WTC11 (cell line): ENCODE measurements at regions not wholly inside any gene's neighbourhood (a gene's known extent, or its start where the extent isn't known, plus 50 kb on each side); places are given as distances from the start of the nearest gene placed in this dataset.

Experiments used
- ATAC-seq: fragments of 200-7000 bp; cut with Tn5 transposase; 2 replicates; pipeline ENCODE4 v1.10.0; 2021; ENCODE audit warnings: mild to moderate bottlenecking, moderate library complexity
- CTCF ChIA-PET: fragments of 300-600 bp; sonication (Branson Sonifier 250); formaldehyde crosslinking; loops from one replicate; lab custom pipeline; 2021; ENCODE audit warnings: antibody characterized with exemption; lab: Charles Lee
- POLR2A ChIA-PET: fragments of 350-600 bp; sonication (Branson Sonifier 250); formaldehyde crosslinking; loops from one replicate; lab custom pipeline; 2021; ENCODE audit warnings: antibody characterized with exemption; lab: Charles Lee
- DNase-seq: peaks from one replicate; pipeline ENCODE4 v3.0.0; 2021; ENCODE audit warnings: low spot score
- H3K27ac Mint-ChIP-seq: 2 replicates; pipeline ENCODE4 v1.8.0; 2021; ENCODE audit warnings: mixed read lengths
- H3K27me3 Mint-ChIP-seq: 2 replicates; pipeline ENCODE4 v1.8.0; 2021; ENCODE audit warnings: low read depth, mild to moderate bottlenecking, moderate library complexity, mixed read lengths
- H3K36me3 Mint-ChIP-seq: 2 replicates; pipeline ENCODE4 v1.8.0; 2021; ENCODE audit warnings: mixed read lengths
- H3K4me1 Mint-ChIP-seq: 2 replicates; pipeline ENCODE4 v1.8.0; 2022; ENCODE audit warnings: mixed read lengths
- H3K4me3 Mint-ChIP-seq: 2 replicates; pipeline ENCODE4 v1.8.0; 2021; ENCODE audit warnings: mild to moderate bottlenecking, moderate library complexity, mixed read lengths
- H3K9me3 Mint-ChIP-seq: 2 replicates; pipeline ENCODE4 v1.8.0; 2021; ENCODE audit warnings: mixed read lengths
- HMGA2 ChIP-seq: fragments of 250-450 bp; sonication (Bioruptor Pico); IDR thresholded peaks from 2 replicates; pipeline ENCODE4 v1.4.0; 2021; ENCODE audit warnings: mild to moderate bottlenecking, moderate library complexity
- KAT7 ChIP-seq: sonication (generic); formaldehyde crosslinking; IDR thresholded peaks from 2 replicates; pipeline ENCODE4 v1.8.1; 2023; ENCODE audit warnings: missing genetic modification reagents, mild to moderate bottlenecking, borderline replicate concordance
- NR1H2 ChIP-seq: sonication (generic); formaldehyde crosslinking; IDR thresholded peaks from 2 replicates; pipeline ENCODE4 v1.9.0; 2021; ENCODE audit warnings: mild to moderate bottlenecking, moderate library complexity, missing genetic modification reagents
- PRRX2 ChIP-seq: fragments of 250-450 bp; sonication (Bioruptor Pico); IDR thresholded peaks from 2 replicates; pipeline ENCODE4 v1.8.0; 2021; ENCODE audit warnings: mild to moderate bottlenecking
- RELA ChIP-seq: sonication (generic); formaldehyde crosslinking; IDR thresholded peaks from 2 replicates; pipeline ENCODE4 v1.8.1; 2022; ENCODE audit warnings: missing genetic modification reagents, mild to moderate bottlenecking, borderline replicate concordance
- SMAD4 ChIP-seq: sonication (generic); formaldehyde crosslinking; IDR thresholded peaks from 2 replicates; pipeline ENCODE4 v1.8.0; 2022; ENCODE audit warnings: mild to moderate bottlenecking, missing genetic modification reagents
- SOX15 ChIP-seq: fragments of 250-450 bp; sonication (Bioruptor Pico); IDR thresholded peaks from 2 replicates; pipeline ENCODE4 v1.9.0; 2021; ENCODE audit warnings: mild to moderate bottlenecking
- TCF7 ChIP-seq: sonication (generic); formaldehyde crosslinking; IDR thresholded peaks from 2 replicates; pipeline ENCODE4 v1.8.0; 2022; ENCODE audit warnings: mild to moderate bottlenecking, low read depth, missing genetic modification reagents, moderate library complexity
- TEAD4 ChIP-seq: sonication (generic); formaldehyde crosslinking; IDR thresholded peaks from 2 replicates; pipeline ENCODE4 v1.8.0; 2022; ENCODE audit warnings: mild to moderate bottlenecking, missing genetic modification reagents
- ZNF121 ChIP-seq: sonication (generic); formaldehyde crosslinking; IDR thresholded peaks from 2 replicates; pipeline ENCODE4 v1.8.0; 2023; ENCODE audit warnings: missing genetic modification reagents
- ZNF671 ChIP-seq: fragments of 250-450 bp; sonication (Bioruptor Pico); IDR thresholded peaks from 2 replicates; pipeline ENCODE4 v1.8.0; 2021; ENCODE audit warnings: mild to moderate bottlenecking
- TF ChIP-seq, protein P1 (sequence below): sonication (generic); formaldehyde crosslinking; conservative IDR thresholded peaks from 2 replicates; pipeline ENCODE4 v1.8.1; 2022; ENCODE audit warnings: mild to moderate bottlenecking, missing genetic modification reagents
- TF ChIP-seq, protein P2 (sequence below): sonication (generic); formaldehyde crosslinking; IDR thresholded peaks from 2 replicates; pipeline ENCODE4 v1.8.1; 2022; ENCODE audit warnings: low read depth, mild to moderate bottlenecking, moderate library complexity, missing genetic modification reagents, borderline replicate concordance
- TF ChIP-seq, protein P3 (sequence below): sonication (generic); formaldehyde crosslinking; IDR thresholded peaks from 2 replicates; pipeline ENCODE4 v1.8.1; 2023; ENCODE audit warnings: mild to moderate bottlenecking, moderate library complexity, missing genetic modification reagents
- TF ChIP-seq, protein P4 (sequence below): sonication (generic); formaldehyde crosslinking; IDR thresholded peaks from 2 replicates; pipeline ENCODE4 v1.8.1; 2023; ENCODE audit warnings: mild to moderate bottlenecking, missing genetic modification reagents, borderline replicate concordance
- TF ChIP-seq, protein P5 (sequence below): sonication (generic); formaldehyde crosslinking; IDR thresholded peaks from 2 replicates; pipeline ENCODE4 v1.8.0; 2023; ENCODE audit warnings: missing genetic modification reagents

DNA sequence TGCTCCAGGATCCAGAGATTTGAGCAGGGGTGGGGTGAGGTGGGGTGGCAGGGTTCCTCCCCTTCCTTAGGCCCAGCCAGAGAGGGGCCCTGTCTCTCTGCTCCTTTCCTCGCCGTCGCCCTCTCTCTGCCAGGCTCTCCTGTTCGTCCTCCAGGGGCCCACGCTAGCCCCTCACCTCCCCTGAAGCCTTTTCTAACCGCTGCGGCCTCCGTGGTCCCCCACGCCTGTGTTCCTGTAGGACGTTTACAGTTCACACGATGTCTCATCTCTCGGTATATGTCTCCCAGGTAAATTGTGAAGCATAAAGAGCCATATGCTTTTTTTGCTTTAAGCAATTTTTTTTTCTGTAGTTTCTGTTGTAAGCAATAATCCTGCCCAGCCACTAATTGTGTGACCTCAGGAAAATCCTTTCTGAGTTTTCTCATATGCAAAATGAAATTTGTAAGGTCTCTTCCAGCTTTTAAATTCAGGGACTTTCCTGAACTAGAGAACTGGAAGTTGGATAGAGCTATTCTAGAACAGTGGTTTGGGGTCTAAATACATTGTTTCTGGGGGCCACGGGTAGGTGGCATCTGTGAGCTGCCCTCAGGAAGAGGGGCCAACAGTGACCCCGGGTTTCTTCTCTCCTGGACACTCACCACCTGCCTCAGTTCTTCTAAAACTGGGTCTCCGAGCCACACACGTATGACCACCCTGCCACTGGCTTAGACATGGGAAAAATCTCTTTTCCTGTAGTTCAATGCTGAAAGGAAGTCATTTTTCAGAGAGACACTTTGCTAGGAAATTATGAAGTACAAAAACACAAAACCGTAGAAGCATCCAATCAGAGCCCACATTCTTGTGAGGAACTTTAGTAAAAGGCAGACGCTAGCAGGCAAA lies 50.2 kb upstream of the ZNF366 start:
- ChIA-PET CTCF (interaction anchor here (1.1 to 1.6 kb wide), 4 partner anchors 34 to 260 kb away, joined by 3 to 6 read pairs (median 4); no protein-coding TSS in a partner anchor), POLR2A (no interaction called here)
- ATAC-seq: peak; percentile 38

More for the DNA sequence above, 50.2 kb upstream of the ZNF366 start:
- peaks cover 73% of the 10 kb centered on the region for H3K4me1 Mint-ChIP-seq
- peak overlapping the region; percentile 73 for H3K4me3 Mint-ChIP-seq
- DNase-seq: no peak
- H3K27me3 Mint-ChIP-seq: no peaks in the 10 kb centered on the region
- H3K36me3 Mint-ChIP-seq: no peaks in the 10 kb centered on the region
- no peak for TF ChIP-seq NR1H2 (CRISPR knock-in tag)
- TF ChIP-seq, protein P1, sequence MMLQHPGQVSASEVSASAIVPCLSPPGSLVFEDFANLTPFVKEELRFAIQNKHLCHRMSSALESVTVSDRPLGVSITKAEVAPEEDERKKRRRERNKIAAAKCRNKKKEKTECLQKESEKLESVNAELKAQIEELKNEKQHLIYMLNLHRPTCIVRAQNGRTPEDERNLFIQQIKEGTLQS: no peak
- TF ChIP-seq, protein P2, sequence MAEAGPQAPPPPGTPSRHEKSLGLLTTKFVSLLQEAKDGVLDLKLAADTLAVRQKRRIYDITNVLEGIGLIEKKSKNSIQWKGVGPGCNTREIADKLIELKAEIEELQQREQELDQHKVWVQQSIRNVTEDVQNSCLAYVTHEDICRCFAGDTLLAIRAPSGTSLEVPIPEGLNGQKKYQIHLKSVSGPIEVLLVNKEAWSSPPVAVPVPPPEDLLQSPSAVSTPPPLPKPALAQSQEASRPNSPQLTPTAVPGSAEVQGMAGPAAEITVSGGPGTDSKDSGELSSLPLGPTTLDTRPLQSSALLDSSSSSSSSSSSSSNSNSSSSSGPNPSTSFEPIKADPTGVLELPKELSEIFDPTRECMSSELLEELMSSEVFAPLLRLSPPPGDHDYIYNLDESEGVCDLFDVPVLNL: no peak
- TF ChIP-seq PRRX2: no peak
- 0 out of 2 replicates have a peak, but pooled peaks have one; percentile 11 for TF ChIP-seq KAT7 (CRISPR knock-in tag)
- TF ChIP-seq TCF7 (CRISPR knock-in tag): no peak
- TF ChIP-seq, protein P3, sequence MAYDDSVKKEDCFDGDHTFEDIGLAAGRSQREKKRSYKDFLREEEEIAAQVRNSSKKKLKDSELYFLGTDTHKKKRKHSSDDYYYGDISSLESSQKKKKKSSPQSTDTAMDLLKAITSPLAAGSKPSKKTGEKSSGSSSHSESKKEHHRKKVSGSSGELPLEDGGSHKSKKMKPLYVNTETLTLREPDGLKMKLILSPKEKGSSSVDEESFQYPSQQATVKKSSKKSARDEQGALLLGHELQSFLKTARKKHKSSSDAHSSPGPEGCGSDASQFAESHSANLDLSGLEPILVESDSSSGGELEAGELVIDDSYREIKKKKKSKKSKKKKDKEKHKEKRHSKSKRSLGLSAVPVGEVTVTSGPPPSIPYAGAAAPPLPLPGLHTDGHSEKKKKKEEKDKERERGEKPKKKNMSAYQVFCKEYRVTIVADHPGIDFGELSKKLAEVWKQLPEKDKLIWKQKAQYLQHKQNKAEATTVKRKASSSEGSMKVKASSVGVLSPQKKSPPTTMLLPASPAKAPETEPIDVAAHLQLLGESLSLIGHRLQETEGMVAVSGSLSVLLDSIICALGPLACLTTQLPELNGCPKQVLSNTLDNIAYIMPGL: 0 out of 2 replicates have a peak, but pooled peaks have one; percentile 18
- no peak for TF ChIP-seq HMGA2 (CRISPR knock-in tag)
- TF ChIP-seq ZNF121: no peak
- TF ChIP-seq, protein P4, sequence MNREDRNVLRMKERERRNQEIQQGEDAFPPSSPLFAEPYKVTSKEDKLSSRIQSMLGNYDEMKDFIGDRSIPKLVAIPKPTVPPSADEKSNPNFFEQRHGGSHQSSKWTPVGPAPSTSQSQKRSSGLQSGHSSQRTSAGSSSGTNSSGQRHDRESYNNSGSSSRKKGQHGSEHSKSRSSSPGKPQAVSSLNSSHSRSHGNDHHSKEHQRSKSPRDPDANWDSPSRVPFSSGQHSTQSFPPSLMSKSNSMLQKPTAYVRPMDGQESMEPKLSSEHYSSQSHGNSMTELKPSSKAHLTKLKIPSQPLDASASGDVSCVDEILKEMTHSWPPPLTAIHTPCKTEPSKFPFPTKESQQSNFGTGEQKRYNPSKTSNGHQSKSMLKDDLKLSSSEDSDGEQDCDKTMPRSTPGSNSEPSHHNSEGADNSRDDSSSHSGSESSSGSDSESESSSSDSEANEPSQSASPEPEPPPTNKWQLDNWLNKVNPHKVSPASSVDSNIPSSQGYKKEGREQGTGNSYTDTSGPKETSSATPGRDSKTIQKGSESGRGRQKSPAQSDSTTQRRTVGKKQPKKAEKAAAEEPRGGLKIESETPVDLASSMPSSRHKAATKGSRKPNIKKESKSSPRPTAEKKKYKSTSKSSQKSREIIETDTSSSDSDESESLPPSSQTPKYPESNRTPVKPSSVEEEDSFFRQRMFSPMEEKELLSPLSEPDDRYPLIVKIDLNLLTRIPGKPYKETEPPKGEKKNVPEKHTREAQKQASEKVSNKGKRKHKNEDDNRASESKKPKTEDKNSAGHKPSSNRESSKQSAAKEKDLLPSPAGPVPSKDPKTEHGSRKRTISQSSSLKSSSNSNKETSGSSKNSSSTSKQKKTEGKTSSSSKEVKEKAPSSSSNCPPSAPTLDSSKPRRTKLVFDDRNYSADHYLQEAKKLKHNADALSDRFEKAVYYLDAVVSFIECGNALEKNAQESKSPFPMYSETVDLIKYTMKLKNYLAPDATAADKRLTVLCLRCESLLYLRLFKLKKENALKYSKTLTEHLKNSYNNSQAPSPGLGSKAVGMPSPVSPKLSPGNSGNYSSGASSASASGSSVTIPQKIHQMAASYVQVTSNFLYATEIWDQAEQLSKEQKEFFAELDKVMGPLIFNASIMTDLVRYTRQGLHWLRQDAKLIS: no peak
- no peak for TF ChIP-seq SMAD4 (CRISPR knock-in tag)
- no peak for TF ChIP-seq RELA
- no peak for TF ChIP-seq ZNF671 (CRISPR knock-in tag)
- TF ChIP-seq SOX15: no peak
- no peak for TF ChIP-seq TEAD4 (CRISPR knock-in tag)
- TF ChIP-seq, protein P5, sequence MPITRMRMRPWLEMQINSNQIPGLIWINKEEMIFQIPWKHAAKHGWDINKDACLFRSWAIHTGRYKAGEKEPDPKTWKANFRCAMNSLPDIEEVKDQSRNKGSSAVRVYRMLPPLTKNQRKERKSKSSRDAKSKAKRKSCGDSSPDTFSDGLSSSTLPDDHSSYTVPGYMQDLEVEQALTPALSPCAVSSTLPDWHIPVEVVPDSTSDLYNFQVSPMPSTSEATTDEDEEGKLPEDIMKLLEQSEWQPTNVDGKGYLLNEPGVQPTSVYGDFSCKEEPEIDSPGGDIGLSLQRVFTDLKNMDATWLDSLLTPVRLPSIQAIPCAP (CRISPR knock-in tag): no peak
- no peak overlapping the region for H3K27ac Mint-ChIP-seq
- peaks cover 3% of the 10 kb centered on the region; the same call in 1 of the 2 replicates for H3K9me3 Mint-ChIP-seq
